EL (cell line): ENCODE measurements at regions not wholly inside any gene's neighbourhood (a gene's known extent, or its start where the extent isn't known, plus 50 kb on each side); places are given as distances from the start of the nearest gene placed in this dataset.

ENCODE experiments used
- DNase-seq: peaks from one replicate; pipeline ENCODE4 v3.0.0-alpha.2; 2016

DNA sequence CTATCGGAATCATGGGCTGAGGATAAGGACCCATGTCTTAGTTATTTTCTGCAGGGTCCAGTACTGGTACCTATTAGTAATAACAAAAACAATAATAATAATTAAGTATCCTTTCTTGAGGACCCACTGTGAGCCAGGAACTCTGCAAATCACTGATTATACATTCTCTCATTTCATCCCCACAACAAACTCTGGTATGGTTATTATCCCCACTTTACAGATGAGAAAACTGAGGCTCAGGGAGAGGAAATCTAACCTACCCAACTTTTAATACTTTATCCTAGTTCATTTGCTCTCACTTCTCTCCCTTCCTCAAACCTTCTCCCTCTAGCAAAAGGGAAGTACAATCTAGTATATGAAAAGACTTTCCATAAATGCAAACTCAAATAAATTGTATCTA is 528.4 kb upstream of the PROK2 start:
- DNase-seq, result no peak

DNA sequence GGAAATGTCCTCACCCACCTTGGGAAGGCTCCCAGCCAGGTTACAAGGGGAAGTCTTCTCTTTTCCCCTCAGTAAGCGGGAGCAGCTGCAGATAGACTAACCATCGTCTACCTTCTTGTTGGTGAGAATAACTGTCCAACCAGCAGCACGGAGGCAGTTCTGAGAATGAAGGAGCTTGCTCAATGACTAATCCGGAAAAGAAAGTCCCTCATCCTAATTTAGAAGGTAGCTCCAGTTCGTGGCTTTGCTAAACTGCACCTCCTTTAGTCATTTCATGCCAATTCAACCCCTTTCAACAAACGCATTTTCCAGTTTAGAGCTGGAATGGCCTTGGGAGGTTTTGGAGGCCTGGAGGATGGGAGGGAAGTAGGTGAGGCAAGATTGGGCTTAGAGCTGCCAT is 527.4 kb upstream of the PROK2 start:
- DNase-seq, result no peak

DNA sequence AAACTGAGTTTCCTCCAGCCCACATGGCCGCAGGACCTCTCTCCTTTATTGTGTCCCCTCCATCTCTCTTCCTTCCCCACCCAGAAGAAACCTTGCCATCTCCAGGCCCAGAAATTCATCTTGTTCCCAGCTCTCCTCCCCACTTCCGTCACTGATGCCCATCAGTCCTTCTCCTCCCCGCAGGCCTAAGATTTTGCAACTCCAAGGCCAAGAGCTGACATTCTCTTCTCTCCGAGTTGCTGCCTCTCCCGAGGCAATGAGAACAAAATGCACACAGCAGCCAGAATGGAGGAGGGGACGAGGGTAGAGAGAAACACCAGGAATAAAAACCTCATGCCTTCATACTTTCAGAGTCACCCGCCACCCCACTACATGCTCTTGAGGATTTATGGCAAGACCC is 526.5 kb upstream of the PROK2 start:
- no peak for DNase-seq

DNA sequence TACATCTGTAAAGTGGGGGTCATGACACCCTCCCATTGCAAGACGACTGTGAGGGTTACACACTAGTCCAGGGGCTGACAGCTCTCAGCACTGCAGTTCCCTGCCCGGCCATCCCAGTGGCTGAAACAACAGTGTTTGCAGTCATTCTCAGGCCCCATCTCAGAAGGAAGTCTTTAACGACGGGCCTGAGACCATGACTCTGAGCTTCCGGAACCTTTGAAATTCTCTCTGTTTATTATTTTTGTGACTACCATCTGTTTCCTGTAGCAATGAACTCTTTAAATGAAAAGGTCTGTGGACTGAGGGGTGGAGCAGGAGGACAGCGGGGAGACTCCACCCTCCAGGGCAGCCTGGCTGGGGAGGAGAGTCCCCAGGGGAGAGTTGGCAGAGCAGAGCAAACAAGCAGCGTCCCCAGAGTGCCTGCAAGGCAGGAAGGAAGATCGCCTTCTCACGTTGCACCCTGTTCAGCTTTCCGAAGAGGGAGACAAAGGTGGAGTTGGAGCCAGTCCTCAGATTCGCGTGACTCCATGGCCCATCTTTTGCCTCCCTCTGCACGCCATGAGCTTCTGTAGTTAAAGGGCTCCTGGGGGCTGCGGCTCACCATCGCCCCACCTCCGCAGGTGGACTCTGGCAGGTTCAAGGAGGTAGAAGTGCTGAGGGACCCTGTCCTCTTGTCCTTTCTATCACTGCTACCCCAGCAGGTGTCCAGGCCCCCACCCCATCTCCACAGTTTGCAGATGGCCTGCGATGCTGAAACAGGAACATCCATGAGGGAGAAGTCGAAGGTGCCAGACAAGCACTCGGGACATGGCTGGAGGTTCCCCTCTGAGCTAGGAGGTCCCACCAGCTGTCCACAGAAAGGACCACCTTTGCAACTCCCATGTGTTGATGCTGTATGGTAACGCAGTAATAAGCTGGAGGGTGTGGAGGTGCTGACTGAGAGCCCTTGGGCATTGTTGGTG is 525.8 kb upstream of the PROK2 start:
- DNase-seq, result peak; percentile 86

DNA sequence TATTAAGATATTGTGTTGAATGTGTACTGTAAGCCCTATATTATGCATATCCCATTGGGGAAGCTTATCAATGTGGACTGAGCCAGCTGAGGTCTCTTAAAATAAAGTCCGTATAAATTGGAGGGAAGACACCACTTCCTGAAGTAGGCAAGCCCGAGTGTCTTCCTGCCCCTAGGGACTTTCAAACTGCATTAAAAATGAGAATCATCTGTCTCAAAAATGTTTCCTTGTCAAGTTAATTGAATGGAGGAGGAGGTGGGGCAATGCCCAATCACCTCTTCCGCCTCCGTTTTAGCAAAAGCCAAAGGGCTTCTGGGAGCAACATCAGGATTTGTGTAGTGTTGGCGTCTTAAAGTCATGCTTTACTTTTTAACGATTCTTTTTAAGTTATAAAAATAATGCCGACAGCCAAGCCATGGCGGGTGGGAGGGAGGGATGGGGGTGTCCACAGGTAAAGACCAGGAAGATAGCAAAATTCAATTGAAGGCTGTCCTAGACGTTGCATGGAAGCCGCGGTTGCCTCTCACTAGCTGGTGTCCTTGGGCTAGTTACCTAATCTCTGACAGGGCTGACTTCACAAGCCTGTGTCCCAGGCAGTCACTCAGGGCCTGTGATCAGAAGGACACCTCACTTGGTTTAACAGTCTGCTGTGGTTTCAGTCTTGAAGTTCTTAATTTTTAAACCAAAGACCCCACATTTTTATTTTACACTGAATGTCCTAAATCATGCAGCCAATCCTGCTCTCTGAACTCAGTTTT is 524.9 kb upstream of the PROK2 start:
- no peak for DNase-seq

DNA sequence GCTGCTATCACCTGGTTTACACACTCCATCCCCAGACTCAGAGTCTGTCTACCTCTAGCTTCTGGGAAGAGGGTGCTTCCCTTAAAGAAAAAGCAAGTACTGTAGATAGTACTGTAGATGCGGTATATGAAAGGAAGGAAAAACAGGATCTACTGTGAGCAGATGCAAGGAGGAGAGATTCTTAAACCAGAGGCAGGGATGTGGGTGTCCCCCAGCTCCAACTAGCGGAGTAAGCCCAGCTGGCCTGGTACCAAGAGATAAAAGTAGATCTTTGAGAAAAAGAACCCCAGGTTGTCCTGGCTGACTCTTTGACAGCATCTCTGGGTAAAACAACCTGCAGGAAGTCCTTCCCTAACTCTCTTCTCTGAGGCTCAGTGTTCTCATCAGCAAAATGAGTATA is 523.7 kb upstream of the PROK2 start:
- DNase-seq, result no peak

DNA sequence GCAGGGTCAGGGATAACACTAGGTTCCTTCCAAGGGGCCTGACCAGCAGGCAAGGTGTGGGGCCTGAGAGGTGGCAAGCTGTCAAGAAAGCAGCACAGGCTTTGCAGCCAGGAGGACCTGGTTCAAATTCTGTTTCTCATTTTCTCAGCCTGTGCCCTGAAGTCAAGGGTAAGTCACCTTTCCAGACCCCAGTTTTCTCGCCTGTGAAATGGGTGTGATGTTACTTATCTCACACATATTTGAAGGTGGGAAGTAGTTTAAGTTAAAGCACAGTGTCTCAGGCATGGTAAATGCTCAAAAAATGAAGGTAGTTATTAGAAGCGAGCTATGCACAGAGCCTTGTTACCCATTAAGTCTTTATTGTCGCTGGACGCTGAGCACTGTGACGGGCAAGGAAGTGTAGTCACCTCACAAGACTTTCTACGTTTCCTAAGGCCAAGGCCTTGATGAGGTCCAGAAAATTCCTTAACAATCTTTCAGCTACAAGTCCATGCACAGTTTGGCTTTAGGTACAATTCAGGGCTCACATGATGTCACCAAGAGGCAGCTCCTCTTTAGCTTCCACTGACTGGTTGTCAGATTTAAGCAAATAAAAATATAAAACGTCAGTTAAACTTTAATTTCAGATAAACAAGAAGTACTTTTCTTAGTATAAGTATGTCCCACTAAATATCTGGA is 522.6 kb upstream of the PROK2 start:
- no peak for DNase-seq

DNA sequence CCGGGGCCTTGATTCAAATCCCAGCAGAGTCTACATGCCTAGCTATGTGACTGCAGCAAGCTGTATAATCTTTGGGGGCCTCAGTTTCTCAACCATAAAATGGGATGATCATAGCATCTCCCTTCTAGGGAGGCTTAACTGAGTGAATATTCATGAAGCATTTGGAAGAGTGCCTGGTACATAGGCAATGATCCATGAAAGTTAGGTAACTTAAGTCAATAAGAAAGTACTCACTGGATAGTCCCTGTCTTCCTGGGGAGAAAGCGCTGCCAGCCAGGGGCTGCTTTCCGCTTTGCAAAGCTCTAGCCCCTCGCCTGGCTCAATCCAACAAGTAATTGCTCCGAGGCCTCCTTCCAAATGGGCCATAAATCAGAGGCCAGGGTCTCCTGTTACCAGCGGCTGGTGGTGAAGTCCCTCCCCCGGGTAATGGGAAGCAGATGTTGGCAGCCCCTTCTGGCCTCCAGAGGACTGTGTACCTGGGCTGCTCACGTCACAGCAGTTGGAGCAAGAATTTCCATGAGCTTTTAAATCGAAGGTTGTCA is 521.9 kb upstream of the PROK2 start:
- no peak for DNase-seq

DNA sequence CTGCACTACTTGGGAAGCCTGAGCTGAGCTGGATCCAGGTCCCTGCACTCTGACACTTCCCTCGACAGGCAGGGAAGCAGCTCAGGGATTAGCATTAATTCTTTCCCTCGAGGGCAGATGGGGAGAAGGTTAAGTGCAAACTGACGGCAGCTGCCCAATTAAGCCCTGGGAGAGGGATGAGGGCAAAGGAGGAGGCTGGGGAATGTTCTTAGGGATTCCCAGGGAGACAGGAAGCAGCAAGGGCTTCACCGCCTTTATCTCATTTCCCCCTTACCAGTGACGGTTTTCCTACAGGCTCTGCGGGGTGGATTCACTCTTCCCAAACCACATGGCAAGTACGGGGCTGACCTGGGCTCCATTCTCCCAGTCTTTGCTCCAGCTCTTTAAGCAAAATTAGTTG is 519.0 kb upstream of the PROK2 start:
- no peak for DNase-seq

DNA sequence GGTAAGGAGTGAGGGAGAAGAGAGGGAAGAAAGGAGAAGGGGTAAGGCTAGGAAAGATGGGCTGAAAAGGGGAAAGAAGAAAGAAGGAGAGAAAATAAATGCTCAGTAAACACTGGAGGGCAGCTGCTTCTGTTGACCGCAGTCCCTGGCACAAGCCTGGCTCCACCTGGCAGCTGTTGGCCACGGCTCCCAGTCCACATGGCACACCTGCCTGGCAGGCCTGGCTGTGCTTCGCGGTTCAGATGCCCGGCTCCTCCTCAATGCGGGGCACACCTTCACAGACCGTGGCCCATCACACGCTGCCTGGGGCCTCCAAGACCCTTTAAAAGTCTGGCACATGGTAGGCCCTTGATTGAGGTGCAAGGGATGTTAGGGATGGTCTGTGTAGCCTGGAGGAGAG is 516.8 kb upstream of the PROK2 start:
- no peak for DNase-seq

DNA sequence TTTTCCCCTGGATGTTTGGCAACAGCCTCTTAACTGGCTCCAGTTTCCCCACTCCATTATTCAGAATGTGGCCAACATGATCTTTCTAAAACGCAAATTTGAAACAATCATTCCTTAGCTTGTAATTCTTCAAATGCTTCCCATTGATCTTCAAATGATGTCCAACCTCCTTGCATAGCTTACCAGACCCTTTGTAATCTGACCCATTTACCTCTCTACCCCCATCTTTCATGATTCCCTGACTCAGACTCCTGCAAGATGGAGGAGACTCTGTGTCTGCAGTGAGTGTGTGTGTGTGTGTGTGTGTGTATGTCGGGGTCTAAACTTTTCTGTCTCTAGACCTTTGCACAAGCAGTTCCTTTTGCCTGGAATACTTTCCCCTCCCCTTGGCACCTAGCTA is 515.7 kb upstream of the PROK2 start:
- no peak for DNase-seq

DNA sequence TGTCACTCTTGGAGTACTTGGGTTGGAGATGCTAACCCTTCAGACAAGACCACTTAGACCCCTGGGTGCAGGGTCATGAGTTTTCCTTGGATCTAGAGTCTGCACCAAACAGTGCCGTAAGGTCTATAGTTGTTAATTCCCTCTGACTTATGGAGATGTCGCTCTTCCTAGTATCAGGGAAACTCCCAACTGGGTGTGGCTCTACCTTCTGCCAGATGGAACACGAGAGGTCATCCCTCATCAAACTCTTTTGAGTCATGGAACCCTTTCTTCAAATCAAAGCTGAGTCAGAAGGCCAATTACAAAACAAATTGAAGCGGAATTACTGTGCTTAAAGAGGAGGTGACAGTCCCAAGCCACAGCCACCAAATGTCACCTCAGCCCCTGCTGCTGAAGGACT is 514.9 kb upstream of the PROK2 start:
- DNase-seq, result no peak

DNA sequence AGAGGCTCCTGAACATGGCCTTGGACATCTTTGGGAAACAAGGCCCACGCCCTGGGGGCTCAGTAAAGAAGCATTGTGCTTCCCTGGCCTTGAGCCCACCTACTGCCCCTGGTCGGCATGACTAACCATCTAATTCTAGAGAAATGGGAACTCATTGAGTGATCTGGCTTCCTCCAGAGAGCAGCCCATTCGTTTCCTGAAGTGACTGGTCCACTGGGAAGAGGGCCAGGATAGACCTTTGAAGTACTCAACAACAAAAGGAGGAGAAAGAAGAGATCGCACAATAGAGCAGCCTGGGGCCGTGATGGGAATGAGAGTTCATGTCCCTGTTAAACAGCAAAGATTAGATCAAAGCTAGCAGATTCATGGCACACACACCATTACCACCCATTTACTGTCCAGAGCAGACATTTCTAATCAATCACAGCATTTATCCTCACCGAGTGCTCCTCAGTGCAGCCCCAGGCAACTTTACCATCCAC is 514.4 kb upstream of the PROK2 start:
- peak; percentile 19 for DNase-seq

DNA sequence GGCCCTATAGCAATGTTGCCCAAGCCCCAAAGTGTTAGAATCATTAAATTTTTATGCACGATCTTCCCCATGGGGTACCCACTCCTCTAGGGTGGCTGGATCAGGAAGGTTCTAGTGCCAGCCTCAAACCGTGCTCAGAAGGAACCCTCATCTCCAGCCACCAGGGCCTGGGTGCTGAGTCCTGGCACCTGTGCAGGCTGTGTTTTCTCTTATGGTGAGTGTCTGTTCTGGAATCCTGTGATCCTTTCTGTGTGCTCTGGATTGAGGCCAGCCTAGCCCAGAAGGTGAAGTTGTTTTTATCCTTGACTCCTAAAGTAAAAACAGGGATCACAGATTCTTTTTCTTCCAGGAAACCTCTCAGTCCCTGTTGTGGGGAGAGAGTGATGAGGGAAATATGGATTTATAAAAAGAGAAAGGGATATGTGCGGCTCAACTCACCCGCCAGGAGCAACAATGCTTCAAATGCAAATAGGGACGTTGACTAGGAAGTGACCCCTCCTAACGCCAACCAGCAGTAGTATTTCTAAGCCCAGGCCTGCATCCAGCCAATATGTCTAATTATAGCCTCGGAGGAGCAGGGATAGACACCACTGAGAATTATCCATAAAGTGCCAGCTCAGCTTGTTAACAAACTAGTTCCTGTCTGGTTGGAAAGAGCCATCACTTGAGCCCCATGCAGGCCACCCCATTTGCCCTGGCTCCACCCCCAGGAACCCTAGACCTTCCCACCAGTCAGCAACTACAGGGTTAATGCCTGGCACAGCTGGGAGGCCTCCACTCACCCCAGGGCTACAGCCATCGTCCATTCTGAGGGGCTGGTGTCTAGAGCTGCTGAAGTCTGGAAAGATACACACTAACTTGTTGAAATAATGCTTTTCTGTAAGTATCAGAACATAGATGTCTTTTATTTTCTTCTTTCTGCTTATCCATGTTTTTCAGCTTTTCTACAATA is 513.5 kb upstream of the PROK2 start:
- no peak for DNase-seq

DNA sequence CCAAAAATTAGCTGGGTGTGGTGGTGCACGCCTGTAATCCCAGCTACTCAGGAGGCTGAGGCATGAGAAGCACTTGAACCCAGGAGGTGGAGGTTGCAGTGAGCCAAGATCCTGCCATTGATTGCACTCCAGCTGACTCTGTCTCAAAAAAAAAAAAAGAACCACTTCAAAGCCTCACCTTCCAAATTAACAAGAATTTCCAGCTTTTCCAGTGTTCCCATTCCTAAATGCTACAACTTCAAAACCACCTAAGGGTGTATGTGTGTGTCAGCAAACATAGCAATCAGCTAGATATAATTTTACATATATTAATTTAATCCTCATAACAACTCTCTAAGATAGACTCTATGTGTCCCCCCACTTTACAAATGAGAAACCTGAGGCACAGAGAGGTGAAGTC is 512.5 kb upstream of the PROK2 start:
- no peak for DNase-seq

DNA sequence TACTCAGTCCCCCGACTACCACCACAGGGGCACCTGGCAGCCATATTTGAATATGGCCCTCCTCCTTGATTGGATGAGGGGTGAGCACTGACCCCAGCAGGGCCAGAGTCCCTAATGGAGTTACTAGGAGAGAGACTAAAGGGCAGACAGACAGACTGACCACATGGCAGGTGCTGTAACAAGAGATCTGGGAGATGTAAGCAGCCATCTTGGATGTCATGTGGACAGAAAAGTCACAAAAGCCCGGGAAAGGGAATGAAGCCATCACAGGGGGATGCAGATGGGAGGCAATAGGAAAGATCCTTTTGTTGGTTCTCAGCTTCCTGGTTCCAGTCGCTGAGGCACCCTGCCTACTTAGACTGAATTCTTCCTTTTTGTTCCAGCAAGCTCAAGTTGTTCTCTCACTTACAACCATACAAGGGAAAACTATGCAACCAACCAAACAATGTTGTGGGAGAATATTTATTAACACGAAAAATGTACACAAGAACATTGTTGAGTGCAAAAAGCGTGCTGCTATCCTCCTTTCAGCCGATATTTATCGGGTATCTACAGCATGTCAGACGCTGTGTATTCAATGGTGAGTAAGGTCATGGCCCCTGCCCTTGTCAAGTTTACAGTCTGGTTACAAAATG is 511.6 kb upstream of the PROK2 start:
- DNase-seq, result no peak

DNA sequence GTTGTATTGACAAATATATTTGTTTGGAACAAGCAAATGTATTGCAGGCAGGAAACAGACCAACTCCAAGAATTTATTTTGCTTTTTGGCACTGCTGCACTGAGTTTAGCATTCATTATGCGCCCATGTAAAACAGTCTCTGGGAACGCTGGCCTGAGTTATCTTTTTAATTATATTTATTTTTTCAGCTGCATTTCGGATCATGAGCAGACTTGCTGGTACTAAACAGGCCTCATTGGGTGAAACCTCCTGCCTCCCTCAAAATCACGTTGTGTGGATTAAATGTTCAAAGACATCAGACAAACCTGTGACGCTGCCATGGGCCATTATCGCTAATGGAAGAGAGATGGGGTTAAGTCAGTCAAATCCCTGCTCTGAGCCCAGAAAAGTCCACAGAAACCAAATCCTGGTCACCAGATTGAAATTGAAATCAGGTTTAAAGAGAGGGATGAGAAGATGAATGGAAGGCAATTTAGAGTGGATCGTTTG is 511.1 kb upstream of the PROK2 start:
- DNase-seq, result no peak

DNA sequence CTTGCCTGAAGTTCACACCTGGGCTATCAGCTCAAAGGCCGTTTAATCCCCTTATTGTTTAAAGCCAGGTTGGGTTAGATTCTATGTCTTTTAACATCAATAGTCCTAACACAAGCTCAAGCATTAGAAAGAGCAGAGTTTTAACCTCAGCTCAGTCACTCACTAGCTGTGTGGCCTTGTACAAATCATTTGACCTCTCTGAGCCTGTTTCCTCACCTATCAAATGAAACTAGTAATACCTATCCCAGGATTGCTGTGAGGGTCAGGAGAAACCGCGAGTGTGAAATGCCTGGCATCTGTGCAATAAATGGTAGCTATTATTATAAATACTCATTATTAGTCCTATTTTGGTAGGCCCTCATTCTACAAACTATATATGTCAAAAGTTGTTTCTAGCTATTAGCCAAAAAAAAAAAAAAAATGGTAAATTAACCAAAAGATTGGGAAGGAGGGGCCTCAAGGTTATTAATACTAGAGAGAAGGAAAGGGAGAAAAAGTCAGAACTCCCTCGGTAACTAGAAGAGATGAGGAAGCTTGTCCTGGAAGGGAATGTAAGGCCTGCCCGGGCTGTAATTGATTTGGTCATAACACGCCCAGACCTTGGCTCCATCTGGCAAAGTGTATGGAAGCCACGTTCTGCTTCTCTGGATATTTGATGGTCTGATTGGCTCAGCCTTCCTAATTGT is 510.5 kb upstream of the PROK2 start:
- DNase-seq, result no peak

DNA sequence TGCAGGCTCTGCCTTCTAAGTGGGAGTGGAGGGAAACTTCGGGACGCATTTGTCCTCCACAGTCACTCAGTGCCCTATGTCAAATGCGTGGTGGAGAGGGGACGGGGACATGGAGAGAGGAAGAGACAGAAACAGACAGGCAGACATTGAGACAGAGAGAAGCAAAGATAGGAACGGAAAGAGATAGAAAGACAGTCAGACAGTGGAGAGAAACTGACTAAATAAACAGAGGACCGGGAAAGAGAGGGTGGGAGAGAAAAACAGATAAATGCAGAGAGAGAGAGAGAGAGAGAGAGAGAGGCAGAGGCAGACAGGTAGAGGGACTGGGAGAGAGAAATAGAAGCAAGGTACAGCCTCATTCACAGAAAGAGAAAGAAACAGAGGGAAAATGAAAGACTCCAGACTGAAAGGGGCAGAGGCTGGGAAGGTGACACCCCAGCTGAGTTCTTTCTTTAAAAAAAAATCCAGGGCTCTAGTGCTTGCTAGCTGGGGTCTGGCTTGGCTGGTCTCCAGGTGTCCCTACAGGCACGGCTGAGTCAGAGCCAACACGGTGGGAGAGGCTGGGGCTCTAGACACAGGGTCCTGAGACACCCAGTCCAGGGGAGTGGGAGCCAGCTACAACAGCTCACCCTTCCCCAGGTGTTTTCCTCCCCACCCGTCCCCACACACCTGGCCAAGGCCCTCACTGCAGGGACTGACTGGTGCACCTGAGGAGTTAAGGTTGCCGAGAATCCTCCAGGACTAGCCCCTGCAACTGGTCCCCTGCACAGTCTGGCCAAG is 506.1 kb upstream of the PROK2 start:
- DNase-seq, result no peak

DNA sequence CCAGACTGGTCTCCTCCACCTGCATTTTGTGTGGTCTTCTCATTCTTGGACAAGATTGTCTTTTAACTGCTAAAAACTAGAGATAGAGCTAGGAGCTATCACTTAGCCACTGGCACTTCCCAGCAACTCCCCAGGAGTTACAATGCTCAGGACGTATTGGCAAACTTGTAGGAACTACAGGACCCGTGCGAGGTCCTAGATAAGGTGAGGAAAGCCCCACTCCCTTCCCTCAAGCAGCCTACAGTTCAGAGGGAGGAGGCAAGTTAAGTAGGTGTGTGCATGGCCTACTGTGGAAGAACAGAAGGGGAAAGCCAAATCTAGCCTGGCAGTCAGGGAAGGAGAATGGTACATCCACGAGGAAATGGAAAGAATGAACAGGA is 504.7 kb upstream of the PROK2 start:
- no peak for DNase-seq
